Duodenal mucosa (tissue), 2 donors: ENCODE measurements at regions not wholly inside any gene's neighbourhood (a gene's known extent, or its start where the extent isn't known, plus 50 kb on each side); places are given as distances from the start of the nearest gene placed in this dataset.

Experiments used
- H3K27ac ChIP-seq: one replicate; pipeline ENCODE4 v1.7.0; 2013; ENCODE audit warnings: low read depth, low read length
- H3K27me3 ChIP-seq, 2 donors: one replicate each; pipeline ENCODE4 v1.7.0; 2013; ENCODE audit warnings: low read length in 2 of 2, control low read depth in 1 of 2; ENCODE audit not compliant: insufficient read depth in 2 of 2, control insufficient read depth in 1 of 2
- H3K36me3 ChIP-seq, 2 donors: one replicate each; pipeline ENCODE4 v1.7.0; 2013; ENCODE audit warnings: low read length in 2 of 2, control low read depth in 1 of 2; ENCODE audit not compliant: insufficient read depth in 2 of 2, control insufficient read depth in 1 of 2
- H3K4me1 ChIP-seq, 2 donors: one replicate each; pipeline ENCODE4 v1.7.0; 2013; ENCODE audit warnings: low read length in 2 of 2, control low read depth in 1 of 2; ENCODE audit not compliant: insufficient read depth in 2 of 2, control insufficient read depth in 1 of 2
- H3K4me3 ChIP-seq, 2 donors: one replicate each; pipeline ENCODE4 v1.7.0; 2013; ENCODE audit warnings: low read length in 2 of 2, low read depth in 1 of 2
- H3K9ac ChIP-seq, 2 donors: one replicate each; pipeline ENCODE4 v1.7.0; 2013; ENCODE audit warnings: low read length in 2 of 2, low read depth in 1 of 2
- H3K9me3 ChIP-seq, 2 donors: one replicate each; pipeline ENCODE4 v1.7.0; 2013; ENCODE audit warnings: low read length in 2 of 2, control low read depth in 1 of 2; ENCODE audit not compliant: control insufficient read depth in 1 of 2

DNA sequence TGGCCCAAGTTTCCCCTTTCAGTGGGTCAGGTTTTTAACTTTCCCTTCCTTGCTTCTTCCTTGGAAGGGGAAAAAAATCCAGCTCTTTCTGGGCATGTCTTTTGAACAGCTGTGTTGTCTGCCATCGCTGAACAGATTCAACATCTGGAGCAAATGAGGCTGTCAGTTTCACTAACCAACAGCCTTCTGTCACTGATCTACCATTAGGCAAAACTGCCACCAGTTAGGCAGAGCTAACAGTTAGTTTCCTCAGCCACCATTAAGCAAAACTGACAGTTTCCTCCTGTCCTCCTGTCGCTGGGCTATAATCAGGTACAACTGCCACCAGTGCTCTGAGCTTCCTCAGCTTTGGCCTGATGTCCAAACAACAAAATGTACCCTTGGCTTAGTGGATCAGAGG lies 81.9 kb downstream of the NPTX2 start:
- Histone ChIP-seq H3K27me3 (peaks cover 0 to 3% of the 10 kb centered on the region in 2 donors), H3K4me1 (no peaks in the 10 kb centered on the region), H3K27ac (no peak overlapping the region), H3K9ac (no peak overlapping the region), H3K9me3 (peaks cover 6 to 10% of the 10 kb centered on the region in 2 donors), H3K36me3 (no peaks in the 10 kb centered on the region), H3K4me3 (no peak overlapping the region)

DNA sequence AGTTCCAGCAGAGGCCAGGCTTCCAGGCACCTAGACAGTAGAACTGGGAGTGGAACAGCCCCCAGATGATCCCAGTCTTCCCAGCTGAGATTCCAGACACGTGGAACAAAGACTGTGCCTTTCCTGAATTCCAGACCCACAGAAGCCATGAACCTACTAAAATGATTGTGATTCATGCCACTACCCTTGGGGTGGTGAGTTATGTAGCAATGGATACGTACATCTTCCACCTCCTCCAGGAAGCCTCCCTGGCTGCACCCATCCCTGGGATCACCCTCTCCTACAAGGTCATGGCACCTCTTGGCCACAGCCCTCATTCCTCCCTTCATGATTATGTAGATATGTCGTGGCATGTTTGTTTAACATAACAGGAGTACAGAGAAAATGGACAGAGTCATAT lies 83.4 kb downstream of the NPTX2 start:
- H3K4me1 ChIP-seq = no peaks in the 10 kb centered on the region
- no peak overlapping the region for H3K9ac ChIP-seq
- H3K36me3 ChIP-seq = no peaks in the 10 kb centered on the region
- H3K9me3 ChIP-seq = peaks cover 6 to 10% of the 10 kb centered on the region in 2 donors
- H3K4me3 ChIP-seq = no peak overlapping the region
- H3K27me3 ChIP-seq = peaks cover 0 to 5% of the 10 kb centered on the region in 2 donors
- no peak overlapping the region for H3K27ac ChIP-seq

DNA sequence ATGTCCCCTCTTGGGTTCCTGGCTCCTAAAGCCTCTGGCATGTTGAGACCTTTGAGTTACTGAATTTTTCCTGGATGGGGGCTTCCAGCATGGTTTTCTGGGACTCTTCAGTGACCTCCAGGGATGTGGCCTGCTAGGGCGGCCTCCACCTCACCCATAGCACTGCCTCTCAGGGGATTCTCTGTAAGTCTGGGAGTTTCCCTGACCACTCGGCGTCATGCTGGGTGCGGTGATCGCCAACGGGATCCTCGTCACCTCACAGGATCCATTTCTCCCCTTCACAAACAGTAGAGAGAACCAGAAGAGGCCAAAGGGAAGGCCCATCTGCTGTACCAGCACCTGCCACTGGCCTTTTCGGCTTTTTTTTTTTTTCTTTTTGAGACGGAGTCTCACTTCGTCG lies 84.3 kb downstream of the NPTX2 start:
- H3K36me3 ChIP-seq = no peaks in the 10 kb centered on the region
- no peak overlapping the region for H3K9ac ChIP-seq
- H3K27me3 ChIP-seq = peaks cover 0 to 5% of the 10 kb centered on the region in 2 donors
- H3K9me3 ChIP-seq = peaks cover 6 to 7% of the 10 kb centered on the region in 2 donors
- no peak overlapping the region for H3K4me3 ChIP-seq
- H3K4me1 ChIP-seq = no peaks in the 10 kb centered on the region
- H3K27ac ChIP-seq = no peak overlapping the region

DNA sequence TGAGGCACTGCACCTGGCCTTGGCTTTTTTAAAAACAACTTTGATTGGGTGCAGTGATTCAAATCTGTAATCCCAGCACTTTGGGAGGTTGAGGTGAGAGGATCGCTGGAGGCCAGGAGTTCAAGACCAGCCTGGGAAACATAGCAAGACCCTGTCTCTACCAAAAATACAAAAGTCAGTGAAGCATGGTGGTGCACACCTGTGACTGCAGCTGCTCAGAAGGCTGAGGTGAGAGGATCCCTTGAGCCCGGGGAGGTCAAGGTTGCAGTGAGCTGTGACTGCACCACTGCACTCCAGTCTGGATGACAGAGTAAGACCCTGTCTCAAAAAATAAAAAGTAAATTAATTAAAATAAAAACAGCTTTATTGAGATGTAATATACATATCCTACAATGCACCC lies 84.9 kb downstream of the NPTX2 start:
- Histone ChIP-seq H3K4me1 (no peaks in the 10 kb centered on the region), H3K9ac (no peak overlapping the region), H3K27me3 (peaks cover 0 to 5% of the 10 kb centered on the region in 2 donors), H3K36me3 (no peaks in the 10 kb centered on the region), H3K9me3 (peaks cover under 1% of the 10 kb centered on the region in 2 donors), H3K4me3 (no peak overlapping the region), H3K27ac (no peak overlapping the region)

DNA sequence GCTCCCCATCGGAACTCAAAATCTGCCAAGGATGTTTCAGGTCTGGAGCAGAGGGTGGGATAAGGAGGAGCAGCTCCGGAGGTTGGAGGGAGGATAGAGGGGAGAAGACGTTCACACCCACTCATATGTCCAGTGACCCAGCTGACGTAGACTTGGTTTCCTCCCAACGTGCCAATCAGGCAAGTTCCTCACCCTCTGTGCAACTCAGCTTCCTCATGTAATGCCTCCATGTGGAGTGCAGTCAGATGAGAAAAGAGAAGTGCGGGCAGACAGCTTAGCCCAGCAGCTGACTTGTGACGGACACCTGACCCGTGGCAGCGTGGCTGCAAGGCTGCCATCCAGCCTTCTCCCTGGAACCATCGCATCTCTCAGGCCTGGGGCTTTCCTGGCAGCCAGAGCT lies 86.8 kb downstream of the NPTX2 start:
- Histone ChIP-seq H3K9me3 (no peaks in the 10 kb centered on the region), H3K4me1 (no peaks in the 10 kb centered on the region), H3K27ac (no peak overlapping the region), H3K9ac (no peak overlapping the region), H3K4me3 (no peak overlapping the region), H3K27me3 (peaks cover 0 to 5% of the 10 kb centered on the region in 2 donors), H3K36me3 (no peaks in the 10 kb centered on the region)

DNA sequence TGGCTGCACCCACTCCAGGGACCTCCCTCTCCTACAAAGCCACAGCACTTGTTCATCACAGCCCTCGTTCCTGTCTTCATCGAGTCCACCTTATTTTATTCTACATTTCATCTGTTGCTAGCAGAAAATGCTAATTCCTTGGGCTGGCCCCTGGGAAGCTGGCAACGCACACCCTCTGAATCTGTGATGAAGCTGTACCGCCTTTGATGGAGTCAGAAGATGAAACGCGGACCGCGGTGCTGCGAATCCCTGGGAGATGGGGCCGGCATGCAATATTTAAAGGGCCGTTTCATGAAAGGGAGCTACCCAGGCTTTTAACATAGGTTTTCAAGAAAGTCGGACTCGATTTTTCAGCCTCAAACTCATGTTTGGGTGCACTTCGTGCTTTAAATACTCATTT lies 88.5 kb downstream of the NPTX2 start:
- Histone ChIP-seq H3K4me1 (no peaks in the 10 kb centered on the region), H3K4me3 (no peak overlapping the region), H3K9ac (no peak overlapping the region), H3K27ac (no peak overlapping the region), H3K36me3 (no peaks in the 10 kb centered on the region), H3K27me3 (peaks cover 0 to 5% of the 10 kb centered on the region in 2 donors), H3K9me3 (no peaks in the 10 kb centered on the region)

DNA sequence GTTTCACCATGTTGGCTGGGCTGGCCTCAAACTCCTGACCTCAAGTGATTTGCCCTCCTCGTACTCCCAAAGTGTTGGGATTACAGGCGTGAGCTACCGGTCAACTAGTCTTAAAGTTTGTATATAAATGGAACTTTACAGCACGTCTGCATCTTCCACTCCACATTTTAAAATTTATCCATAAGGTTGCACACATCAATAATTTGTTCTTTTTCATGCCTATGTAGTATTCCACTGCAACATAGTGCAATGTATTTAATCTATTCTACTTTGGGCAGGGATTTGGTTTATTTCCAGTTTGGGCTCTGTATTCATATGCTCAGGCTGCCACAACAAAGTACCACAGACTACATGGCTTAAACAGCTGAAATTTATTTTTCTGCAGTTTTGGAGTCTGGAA lies 90.0 kb downstream of the NPTX2 start:
- Histone ChIP-seq H3K9me3 (no peaks in the 10 kb centered on the region), H3K27me3 (peaks cover 0 to 5% of the 10 kb centered on the region in 2 donors), H3K36me3 (no peaks in the 10 kb centered on the region), H3K4me1 (no peaks in the 10 kb centered on the region), H3K4me3 (no peak overlapping the region), H3K27ac (no peak overlapping the region), H3K9ac (no peak overlapping the region)

DNA sequence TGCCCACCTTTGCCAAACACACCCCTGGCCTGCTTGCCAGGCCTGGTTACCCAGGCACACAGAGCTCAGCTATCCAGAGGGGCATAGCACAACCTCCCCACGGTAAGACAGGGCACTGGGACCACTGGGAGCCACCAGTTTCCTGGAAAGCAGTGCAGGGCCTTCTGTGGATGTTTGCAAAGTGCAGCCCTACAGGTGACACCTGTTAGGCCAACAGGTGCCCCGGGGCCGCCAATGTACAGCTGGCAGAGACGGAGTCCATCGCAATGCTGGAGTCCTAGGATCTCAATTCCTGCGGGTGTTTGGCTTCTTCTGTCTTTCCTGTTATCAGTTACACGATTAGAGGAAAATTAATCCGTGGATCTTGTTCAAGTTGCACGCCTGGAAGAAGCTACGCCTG lies 94.9 kb downstream of the NPTX2 start:
- H3K9me3 ChIP-seq = no peaks in the 10 kb centered on the region
- H3K27me3 ChIP-seq = no peaks in the 10 kb centered on the region
- no peak overlapping the region for H3K9ac ChIP-seq
- H3K27ac ChIP-seq = no peak overlapping the region
- no peaks in the 10 kb centered on the region for H3K36me3 ChIP-seq
- H3K4me1 ChIP-seq = no peaks in the 10 kb centered on the region
- no peak overlapping the region for H3K4me3 ChIP-seq

DNA sequence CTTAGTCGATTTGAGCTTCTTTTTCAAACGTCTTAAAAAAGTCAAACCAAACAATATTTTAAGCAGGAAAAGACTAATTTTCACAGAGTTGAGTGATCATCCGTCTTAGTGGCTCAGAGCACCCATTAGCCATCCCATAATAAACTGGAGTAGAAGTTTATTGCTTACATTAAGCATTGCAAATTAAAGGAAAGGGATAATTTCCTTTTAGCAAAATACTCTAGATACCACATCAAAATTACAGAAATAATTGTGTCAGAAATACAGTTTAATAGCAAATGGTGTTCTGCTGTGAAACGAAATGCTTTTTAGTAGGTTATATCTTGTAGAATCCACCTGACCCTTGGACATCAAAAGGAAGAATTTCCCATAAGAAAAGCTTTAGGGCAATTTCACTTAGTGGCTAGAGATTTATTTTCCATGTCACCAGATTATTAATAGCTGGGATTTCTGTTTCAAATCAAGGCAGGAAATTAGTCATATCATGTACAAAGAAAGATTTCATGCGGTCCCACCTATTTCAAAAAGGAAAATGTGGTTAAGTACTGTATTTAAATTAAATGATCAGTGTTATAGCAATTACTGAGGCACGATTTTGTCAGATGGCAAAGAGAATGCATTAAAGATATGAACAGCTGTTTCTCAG lies 96.2 kb downstream of the NPTX2 start:
- Histone ChIP-seq H3K27me3 (no peaks in the 10 kb centered on the region), H3K4me1 (no peaks in the 10 kb centered on the region), H3K36me3 (no peaks in the 10 kb centered on the region), H3K4me3 (no peak overlapping the region), H3K9me3 (no peaks in the 10 kb centered on the region), H3K27ac (no peak overlapping the region), H3K9ac (no peak overlapping the region)

DNA sequence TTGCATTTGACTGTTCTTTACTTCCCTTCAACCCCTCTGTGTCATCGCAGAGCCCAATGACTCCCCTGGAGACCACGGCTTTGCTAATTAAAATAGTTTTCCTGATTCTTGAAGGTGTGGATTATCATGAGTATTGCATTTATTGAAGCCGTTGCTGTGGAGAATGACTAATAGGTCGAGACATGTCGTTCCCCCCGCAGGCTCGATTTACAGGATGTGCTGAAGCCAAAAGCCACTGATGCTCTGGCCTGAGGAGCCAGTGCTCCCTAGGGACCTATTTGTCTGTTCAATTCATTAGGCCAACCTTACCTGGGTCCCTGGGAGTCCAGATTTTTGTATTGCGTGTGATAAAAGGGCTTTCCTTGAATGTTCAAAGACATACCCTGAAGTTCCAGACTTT lies 102.3 kb downstream of the NPTX2 start:
- no peak overlapping the region for H3K4me3 ChIP-seq
- no peak overlapping the region for H3K9ac ChIP-seq
- no peaks in the 10 kb centered on the region for H3K9me3 ChIP-seq
- H3K27ac ChIP-seq = no peak overlapping the region
- H3K27me3 ChIP-seq = no peaks in the 10 kb centered on the region
- no peaks in the 10 kb centered on the region for H3K36me3 ChIP-seq
- H3K4me1 ChIP-seq = no peaks in the 10 kb centered on the region

DNA sequence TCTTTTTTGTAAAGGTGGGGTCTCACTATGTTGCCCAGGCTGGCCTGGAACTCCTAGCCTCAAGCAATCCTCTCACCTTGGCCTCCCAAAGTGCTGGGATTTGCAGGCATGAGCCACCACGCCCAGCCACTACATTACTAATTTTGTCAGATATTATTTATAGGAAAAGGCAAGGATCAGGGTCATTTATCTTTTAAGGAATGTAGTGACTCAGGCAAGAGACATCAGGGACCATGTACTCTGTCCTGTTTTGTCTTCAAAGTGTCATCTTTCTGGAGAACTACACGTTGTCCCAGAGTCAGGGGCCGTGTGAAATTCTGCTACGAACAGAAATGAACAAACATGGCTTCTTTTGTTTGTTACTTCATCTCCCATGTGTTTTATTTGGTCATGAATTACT lies 105.3 kb downstream of the NPTX2 start:
- Histone ChIP-seq H3K36me3 (no peaks in the 10 kb centered on the region), H3K9me3 (no peaks in the 10 kb centered on the region), H3K4me3 (no peak overlapping the region)

More for the DNA sequence above, 105.3 kb downstream of the NPTX2 start:
- Histone ChIP-seq H3K27ac (no peak overlapping the region), H3K4me1 (no peaks in the 10 kb centered on the region), H3K27me3 (no peaks in the 10 kb centered on the region), H3K9ac (no peak overlapping the region)
